Smooth muscle cell (in vitro differentiated cells): ENCODE measurements at regions not wholly inside any gene's neighbourhood (a gene's known extent, or its start where the extent isn't known, plus 50 kb on each side); places are given as distances from the start of the nearest gene placed in this dataset.

Experiments
- DNase-seq: peaks from one replicate; lab custom pipeline; 2025; ENCODE audit not compliant: unreplicated experiment; lab: John Stamatoyannopoulos, UW
- H2AFZ ChIP-seq: fragments of 200-600 bp; sonication (generic); 2 replicates; pipeline ENCODE4 v1.6.0; 2016; ENCODE audit warnings: antibody characterized with exemption, low read depth, mild to moderate bottlenecking
- H3F3A ChIP-seq: fragments of 200-600 bp; sonication (generic); 2 replicates; pipeline ENCODE4 v1.6.0; 2017; ENCODE audit warnings: antibody characterized with exemption, low read depth
- H3K27ac ChIP-seq: fragments of 200-600 bp; sonication (generic); 2 replicates; pipeline ENCODE4 v1.5.1; 2016; ENCODE audit warnings: low read depth, mild to moderate bottlenecking
- H3K27me3 ChIP-seq: fragments of 200-600 bp; sonication (generic); 2 replicates; pipeline ENCODE4 v1.6.1; 2016; ENCODE audit warnings: low read depth, mild to moderate bottlenecking
- H3K36me3 ChIP-seq: fragments of 200-600 bp; sonication (generic); 2 replicates; pipeline ENCODE4 v1.5.1; 2016; ENCODE audit warnings: low read depth
- H3K4me1 ChIP-seq: fragments of 200-600 bp; sonication (generic); 2 replicates; pipeline ENCODE4 v1.5.1; 2016; ENCODE audit warnings: low read depth
- H3K4me2 ChIP-seq: fragments of 200-600 bp; sonication (generic); 2 replicates; pipeline ENCODE4 v1.6.0; 2016; ENCODE audit warnings: mild to moderate bottlenecking
- H3K4me3 ChIP-seq: fragments of 200-600 bp; sonication (generic); 2 replicates; pipeline ENCODE4 v1.5.1; 2016; ENCODE audit warnings: mild to moderate bottlenecking
- H3K79me2 ChIP-seq: fragments of 200-600 bp; sonication (generic); 2 replicates; pipeline ENCODE4 v1.6.0; 2016; ENCODE audit warnings: low read depth, mild to moderate bottlenecking
- H3K9ac ChIP-seq: fragments of 200-600 bp; sonication (generic); 2 replicates; pipeline ENCODE4 v1.6.0; 2016; ENCODE audit warnings: low read depth
- H3K9me3 ChIP-seq: fragments of 200-600 bp; sonication (generic); replicated peaks from 2 replicates; pipeline ENCODE4 v1.5.1; 2016; ENCODE audit warnings: low read depth
- H4K20me1 ChIP-seq: fragments of 200-600 bp; sonication (generic); 2 replicates; pipeline ENCODE4 v1.6.0; 2016; ENCODE audit warnings: low read depth
- CTCF ChIP-seq: fragments of 200-600 bp; sonication (generic); IDR thresholded peaks from 2 replicates; pipeline ENCODE4 v1.5.1; 2017; ENCODE audit warnings: borderline replicate concordance, mild to moderate bottlenecking, antibody characterized with exemption; ENCODE audit not compliant: insufficient read depth, poor library complexity, severe bottlenecking
- WGBS: methylation state at CpG from one replicate; pipeline ENCODE4 v1.1.7; 2016; ENCODE audit warnings: low lambda C conversion rate; 5-methylcytosine and 5-hydroxymethylcytosine counted together

GRCh38 chr1:229857585-229857984 is 209.5 kb upstream of the GALNT2 start:
- no peaks in the 10 kb centered on the region for H3K36me3 ChIP-seq
- no peak overlapping the region for H2AFZ ChIP-seq
- H3K79me2 ChIP-seq: no peaks in the 10 kb centered on the region
- no peak overlapping the region for H3K9ac ChIP-seq
- H3K27ac ChIP-seq: no peak overlapping the region
- no peak overlapping the region for H3K4me3 ChIP-seq
- no peak for TF ChIP-seq CTCF
- no peaks in the 10 kb centered on the region for H3F3A ChIP-seq
- H4K20me1 ChIP-seq: no peaks in the 10 kb centered on the region
- peaks cover 8% of the 10 kb centered on the region for H3K4me1 ChIP-seq
- H3K4me2 ChIP-seq: no peak overlapping the region
- H3K9me3 ChIP-seq: no peaks in the 10 kb centered on the region
- no peak for DNase-seq
- H3K27me3 ChIP-seq: peaks cover 4% of the 10 kb centered on the region
- 58% methylated on average over 4 of the region's 4 CpGs for WGBS

DNA sequence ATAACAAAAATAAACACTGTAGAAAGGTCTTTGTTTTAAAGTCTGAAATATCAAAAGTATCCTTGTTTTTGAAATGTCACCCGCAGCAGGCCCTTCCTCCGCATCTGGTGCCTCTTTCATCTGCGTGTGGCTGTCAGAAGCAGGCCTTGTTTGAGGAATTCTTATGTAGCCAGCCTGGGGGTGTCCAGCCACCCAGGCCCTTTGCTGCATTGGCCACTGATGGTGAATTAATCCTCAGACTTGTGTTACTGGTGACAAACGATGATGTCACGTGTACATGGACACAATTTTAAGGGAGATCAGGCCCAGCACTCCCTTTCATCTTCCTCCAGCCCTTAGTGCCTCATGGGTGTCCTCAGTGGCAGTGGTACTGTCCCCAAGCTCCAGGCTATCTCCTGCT is 208.0 kb upstream of the GALNT2 start:
- no peak for TF ChIP-seq CTCF
- Histone ChIP-seq H3F3A (no peaks in the 10 kb centered on the region), H3K4me1 (peaks cover 12% of the 10 kb centered on the region), H4K20me1 (no peaks in the 10 kb centered on the region), H3K27me3 (peaks cover 4% of the 10 kb centered on the region), H3K4me3 (no peak overlapping the region), H3K9ac (no peak overlapping the region), H3K4me2 (no peak overlapping the region), H3K36me3 (no peaks in the 10 kb centered on the region), H3K79me2 (no peaks in the 10 kb centered on the region), H2AFZ (no peak overlapping the region), H3K27ac (no peak overlapping the region), H3K9me3 (no peaks in the 10 kb centered on the region)
- WGBS: 55% methylated on average over 5 of the region's 5 CpGs
- DNase-seq: no peak

- H4K20me1 ChIP-seq: no peaks in the 10 kb centered on the region
- DNase-seq: no peak
- H3K27me3 ChIP-seq: no peaks in the 10 kb centered on the region
- H3K79me2 ChIP-seq: no peaks in the 10 kb centered on the region
- H3K4me2 ChIP-seq: no peak overlapping the region
- H3K4me1 ChIP-seq: peaks cover 12% of the 10 kb centered on the region
- H3K9ac ChIP-seq: no peak overlapping the region
- H3K27ac ChIP-seq: no peak overlapping the region
- no peak overlapping the region for H3K4me3 ChIP-seq
- no peak overlapping the region for H2AFZ ChIP-seq
- no peaks in the 10 kb centered on the region for H3F3A ChIP-seq
- no peaks in the 10 kb centered on the region for H3K9me3 ChIP-seq
- WGBS: 56% methylated on average over 6 of the region's 6 CpGs
- no peaks in the 10 kb centered on the region for H3K36me3 ChIP-seq
- TF ChIP-seq CTCF: no peak
Observed at GRCh38 chr1:229860926-229861325, 206.1 kb upstream of the GALNT2 start.

- 42% methylated on average over 15 of the region's 15 CpGs for WGBS
- no peak for DNase-seq
- Histone ChIP-seq H3F3A (no peaks in the 10 kb centered on the region), H3K4me3 (no peak overlapping the region), H3K4me2 (no peak overlapping the region), H3K9ac (no peak overlapping the region), H2AFZ (peak overlapping the region; percentile 50), H3K27ac (no peak overlapping the region), H3K27me3 (no peaks in the 10 kb centered on the region), H3K36me3 (no peaks in the 10 kb centered on the region), H3K4me1 (peaks cover 12% of the 10 kb centered on the region), H3K79me2 (no peaks in the 10 kb centered on the region), H4K20me1 (no peaks in the 10 kb centered on the region), H3K9me3 (no peaks in the 10 kb centered on the region)
- no peak for TF ChIP-seq CTCF
Observed at GRCh38 chr1:229862017-229862774, 204.8 kb upstream of the GALNT2 start.
